Activated T-cell treated with anti-CD3 and anti-CD28 coated beads for 24 hours (primary cell): ENCODE measurements at regions not wholly inside any gene's neighbourhood (a gene's known extent, or its start where the extent isn't known, plus 50 kb on each side); places are given as distances from the start of the nearest gene placed in this dataset.

Experiments used
- DNase-seq: peaks from one replicate; pipeline ENCODE4 v3.0.0-alpha.2; 2020; ENCODE audit warnings: low read depth

DNA sequence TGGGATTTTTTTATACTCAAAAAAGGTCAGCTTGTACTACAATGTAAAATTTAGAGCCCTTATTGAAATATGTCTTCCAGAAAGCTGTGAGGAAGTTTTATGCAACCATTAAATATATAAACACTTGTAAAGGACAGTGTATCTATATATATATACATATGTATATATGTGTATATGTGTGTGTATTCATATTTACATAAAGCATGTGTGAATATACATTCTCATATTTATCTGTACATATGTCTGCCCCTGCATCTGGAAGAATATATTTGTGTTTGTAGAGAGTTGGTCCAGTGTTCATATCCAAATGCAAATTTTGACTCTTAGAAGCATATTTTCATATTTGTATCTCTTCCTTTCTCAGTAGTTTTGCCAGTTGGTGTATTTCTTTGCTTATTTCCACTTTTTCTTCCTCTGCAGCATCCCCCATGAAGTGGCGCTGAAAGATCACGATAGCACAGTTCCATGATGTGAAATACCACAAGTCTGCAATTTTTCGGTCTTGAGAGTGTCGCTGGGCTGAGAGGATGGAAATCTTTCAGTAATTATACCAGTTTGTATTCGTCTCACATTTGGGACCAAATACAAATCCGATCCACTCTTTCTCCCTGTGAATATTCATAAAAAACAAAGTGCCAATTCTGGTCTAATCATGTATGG is 311.7 kb upstream of the DPH6 start:
- DNase-seq: no peak

DNA sequence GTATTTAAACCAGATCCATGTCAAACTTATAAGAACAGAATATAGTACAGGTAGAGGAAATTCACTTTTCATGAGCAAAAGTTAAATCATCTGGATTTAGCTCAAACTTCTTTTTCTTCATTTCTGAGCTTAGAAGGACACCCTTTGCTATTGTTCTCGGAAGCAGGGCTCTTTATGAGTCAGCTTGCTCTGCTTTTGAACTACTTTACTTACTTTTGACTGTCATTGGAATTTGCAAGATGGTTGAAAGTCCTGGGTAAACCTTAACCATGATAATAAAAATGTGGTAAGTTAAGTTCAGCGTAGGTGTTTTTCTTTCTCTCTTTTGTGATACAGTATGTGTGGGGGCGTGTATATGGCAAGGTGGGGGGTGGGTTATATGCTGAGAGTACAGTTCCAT is 312.7 kb upstream of the DPH6 start:
- DNase-seq: no peak

DNA sequence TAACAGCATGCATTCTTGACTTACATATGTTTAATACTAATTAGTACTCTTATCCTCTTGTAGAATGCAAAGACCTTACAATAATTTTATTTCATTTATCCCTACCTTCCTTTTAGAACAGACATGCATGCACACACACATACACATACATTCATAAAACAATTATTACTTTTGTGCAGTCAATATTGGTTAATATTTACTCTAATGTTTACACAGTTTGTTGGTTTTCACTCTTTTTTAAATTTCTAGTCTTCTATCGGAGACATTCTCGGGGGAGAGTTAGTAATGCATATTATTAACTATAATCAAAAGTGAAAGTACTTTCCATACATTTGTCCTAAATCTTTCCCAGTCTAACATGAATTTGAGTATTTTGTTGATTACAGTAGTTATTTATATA is 317.7 kb upstream of the DPH6 start:
- DNase-seq: no peak

DNA sequence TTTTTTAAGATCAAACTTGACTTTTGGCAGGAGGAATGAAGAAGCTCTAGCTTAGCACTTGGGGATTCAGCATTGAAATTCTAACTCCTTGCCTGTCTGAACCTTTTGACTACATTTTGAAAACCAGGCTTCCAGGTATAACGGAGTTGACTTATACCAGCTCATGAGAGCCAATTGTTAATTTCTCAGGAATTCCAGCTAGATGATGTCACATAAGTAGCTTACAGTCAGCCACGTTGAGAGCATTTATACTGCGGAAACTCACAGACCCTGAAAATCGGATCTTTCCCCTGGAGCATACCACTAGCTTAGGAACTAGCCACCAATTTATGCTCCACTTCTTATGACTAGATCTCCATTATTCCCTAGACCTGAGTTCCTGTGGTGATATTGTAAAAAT is 321.4 kb upstream of the DPH6 start:
- no peak for DNase-seq

DNA sequence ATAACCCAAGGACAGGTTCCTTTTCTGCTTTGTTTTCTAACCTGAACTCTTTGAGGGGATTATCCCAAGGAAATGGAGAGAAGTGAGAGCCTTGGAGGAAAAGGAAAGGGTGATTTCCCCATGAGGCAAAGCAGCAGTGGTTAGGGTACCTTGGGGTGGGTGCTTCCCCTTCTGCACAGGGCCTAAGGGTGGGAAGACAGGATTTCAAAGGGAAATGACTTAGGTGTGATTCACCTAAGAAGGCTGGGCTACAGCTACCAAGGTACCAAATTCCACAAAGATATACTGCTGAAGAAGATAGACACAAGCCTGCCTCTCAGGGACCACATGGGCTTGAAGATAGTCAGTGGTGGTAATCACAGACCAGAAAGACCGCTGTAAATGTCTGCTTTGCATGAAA is 325.3 kb upstream of the DPH6 start:
- no peak for DNase-seq

DNA sequence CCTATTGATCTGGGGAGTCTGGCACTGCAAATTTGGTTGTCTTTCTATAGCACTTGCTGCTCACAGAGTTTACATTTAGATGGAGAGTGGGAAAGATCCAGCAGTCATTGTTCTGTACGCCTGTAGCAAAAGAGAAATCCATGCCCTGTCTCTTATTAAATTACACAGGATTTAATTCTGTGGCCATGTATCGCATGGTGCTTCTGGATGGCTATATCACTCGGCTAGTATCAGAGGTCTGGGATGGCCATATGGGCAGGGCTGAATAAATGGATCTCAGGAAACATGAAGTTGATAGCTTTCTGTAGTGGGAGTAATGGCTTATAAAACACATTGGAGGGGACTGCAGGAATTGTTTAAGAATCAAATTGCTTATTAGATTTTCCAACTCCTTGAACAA is 325.8 kb upstream of the DPH6 start:
- DNase-seq: no peak

DNA sequence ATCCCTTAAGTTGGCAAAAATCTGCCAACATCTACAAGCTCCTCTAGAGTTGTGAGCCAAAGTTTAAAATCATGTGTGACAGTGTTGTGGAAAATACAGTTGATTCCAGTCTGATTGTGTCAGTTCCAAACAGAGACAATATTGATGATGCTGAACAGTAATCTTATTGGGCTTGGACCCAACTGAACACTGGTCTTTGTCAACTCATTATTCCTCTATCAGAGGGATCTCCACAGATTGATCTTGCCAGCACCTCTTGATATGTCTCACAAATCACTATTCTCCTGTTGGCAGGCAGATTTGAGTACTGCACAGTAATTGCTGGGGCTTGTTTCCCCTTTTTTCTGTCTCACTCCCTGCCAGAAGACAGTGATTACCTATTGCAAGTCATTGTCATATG is 326.6 kb upstream of the DPH6 start:
- DNase-seq: no peak

DNA sequence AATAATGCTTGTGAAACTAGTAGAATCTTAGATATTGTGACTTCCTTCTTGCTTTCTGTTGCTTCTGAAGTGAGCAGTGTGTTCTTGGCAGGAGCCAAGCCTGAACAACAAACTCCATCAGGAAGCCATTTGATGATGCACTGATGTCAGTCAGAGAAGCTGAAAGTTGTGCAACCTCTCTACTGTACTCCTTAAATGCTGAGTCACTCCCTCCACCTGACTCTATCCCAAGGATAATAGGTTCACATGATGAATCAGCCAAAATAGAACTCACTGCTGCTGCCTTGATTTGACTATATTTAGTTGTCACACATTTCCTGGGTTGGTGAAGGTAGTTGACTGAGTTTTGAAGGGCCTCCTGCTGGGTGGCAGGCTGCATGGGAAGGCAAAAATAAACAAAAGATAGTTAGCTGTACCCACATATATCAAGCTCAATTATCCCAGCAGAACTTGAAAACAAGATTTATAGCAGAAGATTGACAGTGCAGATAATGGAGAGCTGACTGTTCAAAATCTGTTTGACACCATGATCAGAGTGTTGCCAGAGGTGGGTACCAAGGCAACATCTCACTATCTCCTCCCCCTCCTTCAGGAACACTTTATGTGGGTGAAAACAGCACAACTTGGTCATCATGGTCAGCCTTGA is 328.4 kb upstream of the DPH6 start:
- DNase-seq: no peak

DNA sequence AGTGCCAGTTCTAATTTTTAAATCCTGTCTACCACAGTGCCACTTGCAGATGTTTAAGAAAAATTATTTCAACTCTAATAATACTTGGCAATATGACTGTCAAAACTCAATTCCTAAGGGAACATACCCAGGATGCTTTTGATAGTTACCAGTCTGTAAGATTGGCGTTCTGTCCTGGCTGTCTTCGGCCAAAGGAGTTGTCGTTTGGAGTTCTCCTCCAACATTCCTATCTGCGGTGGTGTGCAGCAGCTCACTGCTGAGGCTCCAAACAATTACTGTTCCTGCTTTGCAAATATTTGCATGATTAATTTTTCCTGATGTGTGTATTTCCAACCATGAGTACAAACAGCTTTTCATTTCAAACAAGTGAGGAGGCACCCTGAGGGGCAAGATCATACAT is 330.8 kb upstream of the DPH6 start:
- no peak for DNase-seq

DNA sequence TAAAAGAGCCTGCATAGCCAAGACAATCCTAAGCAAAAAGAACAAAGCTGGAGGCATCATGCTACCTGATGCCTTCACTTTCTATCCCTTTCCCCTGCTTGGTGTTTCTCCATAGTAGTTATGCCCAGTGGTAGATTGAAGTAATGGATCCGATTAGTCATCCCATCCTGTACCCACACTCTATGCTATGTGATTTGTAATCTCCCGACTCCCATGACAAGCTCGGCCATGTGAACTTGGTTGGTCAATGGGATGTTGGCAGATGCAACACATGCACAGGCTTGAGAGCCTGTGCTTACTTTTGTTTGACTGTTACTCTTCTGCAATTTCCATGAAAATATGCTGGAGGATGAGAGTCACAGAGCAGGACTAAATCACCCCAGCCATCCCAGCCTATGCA is 334.9 kb upstream of the DPH6 start:
- no peak for DNase-seq

DNA sequence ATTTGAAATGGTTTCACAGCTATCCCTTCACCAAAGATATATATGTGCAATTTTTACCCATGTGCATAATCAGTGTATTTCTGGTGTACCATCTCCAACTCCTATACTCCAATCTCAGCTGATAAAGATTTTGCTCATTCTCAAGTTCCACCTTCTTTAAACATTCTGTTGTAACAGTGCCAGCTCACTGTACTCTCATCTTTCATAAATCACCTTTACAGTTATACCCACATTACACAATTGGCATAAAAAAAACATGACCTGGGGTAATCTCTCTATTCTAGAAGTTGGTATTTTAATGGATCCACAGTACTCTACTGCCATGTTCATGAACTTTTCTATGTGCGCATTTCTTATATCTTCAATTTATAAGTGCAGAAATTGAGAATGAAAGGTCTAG is 339.9 kb upstream of the DPH6 start:
- DNase-seq: no peak

DNA sequence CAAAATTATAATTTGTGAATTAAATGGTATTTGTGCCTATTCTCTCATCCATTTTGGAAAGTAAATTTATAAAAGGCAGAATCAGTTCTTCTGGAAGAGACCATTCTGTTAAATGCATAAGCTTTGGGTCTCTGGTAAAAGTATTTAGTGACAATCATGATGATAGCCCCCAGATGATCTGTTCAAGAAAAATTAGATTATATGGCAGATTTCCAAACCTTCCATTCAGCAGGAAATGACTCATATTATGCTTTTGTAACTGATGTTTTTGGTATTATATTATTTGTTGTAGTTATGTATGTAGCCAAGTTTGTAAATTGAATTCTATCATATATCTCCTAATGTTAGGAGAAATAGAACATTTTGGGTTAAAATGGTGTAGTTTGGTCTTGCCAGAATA is 340.8 kb upstream of the DPH6 start:
- DNase-seq: no peak

DNA sequence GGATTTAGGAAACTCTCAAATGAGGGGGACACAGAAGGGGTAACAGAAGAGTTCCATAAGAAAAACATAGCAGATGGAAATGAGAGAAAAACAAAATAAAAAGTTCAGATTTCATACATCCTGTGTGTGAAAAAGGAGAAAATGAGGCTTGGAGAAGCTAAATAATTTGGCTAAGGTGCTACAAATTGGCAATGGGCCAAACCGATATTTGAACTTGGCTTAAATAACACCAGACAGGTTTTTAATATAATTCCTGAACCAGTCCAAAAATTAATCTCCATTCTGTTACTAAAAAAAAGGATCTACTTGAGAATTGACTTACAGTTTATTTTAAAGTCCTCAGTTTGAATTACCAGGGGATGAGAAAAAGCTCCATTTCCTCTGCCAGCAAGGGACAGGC is 342.9 kb upstream of the DPH6 start:
- no peak for DNase-seq

DNA sequence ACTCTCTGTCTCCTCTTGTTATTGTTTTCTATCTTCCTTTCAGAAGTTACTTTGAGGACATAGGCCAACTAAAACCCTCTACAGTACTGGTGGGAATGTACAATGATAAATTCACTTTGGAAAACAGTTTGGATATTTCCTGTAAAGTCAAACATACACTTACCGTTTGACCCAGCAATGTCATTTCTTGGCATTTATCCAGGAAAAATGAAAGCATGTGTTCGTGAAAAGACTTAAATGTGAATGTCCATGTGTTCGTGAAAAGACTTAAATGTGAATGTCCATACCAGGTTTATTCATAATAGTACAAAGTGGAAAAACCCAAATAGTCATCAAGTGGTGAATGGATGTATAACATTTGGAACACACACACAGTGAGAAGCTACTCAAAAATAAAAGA is 361.5 kb upstream of the DPH6 start:
- no peak for DNase-seq

DNA sequence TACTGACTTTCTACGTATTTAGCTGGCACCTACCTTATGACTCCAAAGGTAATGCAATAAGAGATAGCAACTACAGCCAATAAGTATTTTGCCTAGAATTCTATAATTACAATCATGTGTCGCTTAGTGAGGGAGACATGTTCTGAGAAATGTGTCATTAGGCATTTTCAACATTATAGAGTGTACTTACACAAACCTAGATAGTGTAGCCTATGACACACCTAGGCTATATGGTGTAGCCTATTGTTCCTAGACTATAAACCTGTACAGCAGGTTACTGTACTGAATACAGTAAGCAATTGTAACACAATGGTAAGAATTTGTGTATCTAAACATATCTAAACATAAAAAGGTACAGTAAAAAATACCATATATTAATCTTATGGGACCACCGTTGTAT is 363.4 kb upstream of the DPH6 start:
- no peak for DNase-seq

DNA sequence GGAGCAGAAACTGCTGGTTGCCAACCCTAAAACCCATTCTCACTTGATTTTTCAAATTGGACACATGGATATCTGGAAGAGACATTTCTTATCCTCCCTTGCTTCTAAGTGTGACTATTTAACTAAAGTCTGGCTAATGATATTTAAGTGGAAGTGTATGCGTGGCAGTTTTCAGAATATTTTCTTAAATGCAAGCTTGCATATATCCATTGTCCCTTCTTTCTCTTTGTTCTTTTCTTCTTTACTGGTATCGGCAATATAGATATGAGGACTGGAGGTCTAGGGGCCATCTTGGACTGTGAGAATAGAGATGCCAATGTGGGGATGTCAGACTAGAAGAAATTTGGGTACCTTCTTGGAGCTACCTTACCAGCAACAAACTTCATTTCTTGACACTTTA is 364.3 kb upstream of the DPH6 start:
- no peak for DNase-seq

DNA sequence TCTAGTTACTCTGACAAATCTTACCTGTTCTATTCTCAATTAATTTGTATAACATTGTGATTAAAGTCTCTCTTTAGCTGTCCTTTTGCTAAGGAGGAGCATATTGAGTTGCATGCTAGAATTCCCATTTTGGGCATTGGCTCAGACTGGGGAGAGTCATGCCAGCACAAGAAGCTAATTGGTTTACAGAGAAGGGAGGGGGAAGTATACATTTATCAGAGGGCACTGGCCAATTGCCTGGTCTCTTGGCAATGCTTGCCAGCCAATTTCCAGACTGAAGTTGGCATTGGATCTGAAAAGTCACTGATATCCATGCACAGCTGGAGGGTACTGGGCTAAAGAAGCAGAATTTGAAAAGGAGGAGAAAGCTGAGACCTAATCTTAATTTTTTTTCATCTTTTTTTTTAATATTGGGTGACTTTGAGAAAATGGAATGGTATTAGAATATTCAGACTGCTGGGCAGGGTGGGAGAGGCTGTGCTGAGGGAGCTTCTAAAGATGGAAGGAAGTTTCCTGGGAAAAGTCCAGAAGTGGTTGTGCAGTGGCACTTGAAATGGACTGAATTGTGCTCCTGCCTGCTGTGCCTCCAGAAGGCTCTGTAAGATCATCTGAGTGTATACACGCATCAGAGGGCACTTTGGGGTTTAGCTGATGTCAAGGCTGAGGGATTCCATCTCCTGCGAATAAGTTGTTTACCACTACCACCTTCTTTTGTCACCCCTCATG is 365.2 kb upstream of the DPH6 start:
- DNase-seq: no peak

DNA sequence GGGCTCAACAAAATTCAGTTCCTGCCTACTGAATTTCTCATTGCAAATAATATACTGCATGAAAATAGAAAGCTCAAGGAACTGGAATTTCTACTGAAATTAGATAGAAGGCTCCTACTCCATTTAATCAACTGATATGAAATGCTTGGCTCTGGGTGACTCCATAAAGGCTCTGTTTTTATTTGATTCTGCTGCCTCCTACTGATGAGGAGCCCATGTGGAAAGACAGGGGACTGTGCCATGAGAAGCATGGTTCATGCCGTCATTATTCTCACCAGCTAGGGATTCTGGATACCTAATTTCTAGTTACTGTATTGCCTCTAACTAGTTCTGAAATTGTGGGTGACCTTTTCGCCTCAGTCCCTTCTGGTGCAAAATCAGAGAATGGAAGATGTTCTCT is 366.2 kb upstream of the DPH6 start:
- no peak for DNase-seq

DNA sequence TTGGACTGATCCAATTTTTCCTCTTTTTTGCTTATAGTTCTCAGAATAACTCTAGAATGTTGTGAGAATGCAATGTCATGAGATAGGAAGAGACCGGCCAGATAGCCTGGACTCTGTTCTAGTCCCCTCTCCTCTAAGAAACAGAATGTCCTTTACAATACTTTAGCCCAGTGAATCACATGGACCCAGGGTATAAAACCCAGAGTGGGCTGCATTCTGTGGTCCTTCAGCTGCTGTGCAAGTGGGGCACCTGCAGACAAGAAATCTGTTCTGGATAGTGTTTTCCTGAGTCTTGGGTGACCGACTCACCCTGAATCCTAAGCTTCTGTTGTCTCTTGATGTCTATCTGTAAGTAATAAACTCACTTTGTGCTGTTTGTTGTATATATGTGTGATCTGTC is 368.6 kb upstream of the DPH6 start:
- DNase-seq: no peak

DNA sequence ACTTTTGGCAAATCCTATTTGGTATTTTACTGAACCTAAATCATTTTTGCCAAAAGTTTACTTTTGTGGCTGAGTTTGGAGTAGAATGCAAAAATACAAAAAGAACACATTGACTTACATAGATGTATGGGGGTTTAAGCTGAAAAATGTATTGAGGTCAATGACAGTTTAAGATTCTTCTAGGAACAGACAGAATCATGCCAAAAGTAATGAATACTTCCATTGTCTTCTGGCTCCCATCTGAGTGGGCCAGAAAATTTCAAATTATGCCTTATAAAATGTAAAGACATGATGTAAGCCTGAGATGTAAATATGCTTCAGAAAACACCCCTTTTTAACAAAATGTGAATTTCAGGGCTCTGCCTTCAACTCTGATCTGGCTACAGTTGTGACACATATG is 375.1 kb upstream of the DPH6 start:
- DNase-seq: no peak

DNA sequence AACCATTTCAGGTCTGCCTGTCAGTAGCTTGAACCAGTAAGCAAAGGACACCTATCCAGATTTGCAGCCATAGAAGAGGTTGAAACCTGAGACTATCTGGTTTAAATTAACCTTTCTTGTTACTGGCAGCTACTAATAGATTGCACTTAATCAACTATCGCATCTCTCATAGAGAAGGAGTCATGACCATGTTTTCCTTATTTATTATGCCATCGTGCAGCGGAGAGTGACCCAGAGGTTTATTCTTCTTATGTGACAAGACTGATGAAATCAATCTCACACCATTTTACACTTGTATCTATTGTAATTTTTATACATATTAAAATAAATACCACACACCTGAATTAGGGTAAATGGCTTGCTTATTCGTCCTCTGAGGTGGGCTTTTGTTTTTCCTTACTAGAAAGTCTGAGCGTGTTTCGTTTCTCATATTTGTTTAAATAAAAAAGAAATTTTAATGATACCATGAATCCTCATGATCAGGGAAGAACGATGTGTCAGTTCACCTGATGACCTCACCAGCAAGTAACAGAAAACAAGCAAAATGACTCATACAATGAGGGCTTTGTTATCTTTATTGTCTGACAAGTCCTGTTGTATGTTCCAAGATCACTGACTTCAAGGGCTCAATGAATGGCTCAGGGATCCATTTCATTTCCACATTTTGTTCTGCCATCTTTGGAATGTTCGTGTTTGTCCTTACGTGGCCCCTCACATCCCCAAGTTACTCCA is 379.5 kb upstream of the DPH6 start:
- no peak for DNase-seq

DNA sequence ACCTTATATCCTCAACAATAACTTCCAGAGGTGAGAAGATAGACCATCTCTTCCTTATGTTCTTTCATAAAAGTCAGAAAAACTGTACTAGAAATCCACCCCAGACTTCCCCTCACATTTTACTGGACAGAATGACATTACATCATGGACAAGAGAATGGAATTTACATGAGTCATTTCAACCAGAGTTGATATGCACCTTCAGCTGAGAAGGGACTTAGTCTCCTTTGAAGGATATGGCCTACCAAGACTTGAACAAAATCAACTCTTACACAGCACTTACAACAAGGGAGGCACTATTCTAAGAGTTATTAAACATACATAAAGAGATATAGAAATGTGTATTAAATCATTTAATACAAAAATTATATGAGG is 380.0 kb upstream of the DPH6 start:
- no peak for DNase-seq

DNA sequence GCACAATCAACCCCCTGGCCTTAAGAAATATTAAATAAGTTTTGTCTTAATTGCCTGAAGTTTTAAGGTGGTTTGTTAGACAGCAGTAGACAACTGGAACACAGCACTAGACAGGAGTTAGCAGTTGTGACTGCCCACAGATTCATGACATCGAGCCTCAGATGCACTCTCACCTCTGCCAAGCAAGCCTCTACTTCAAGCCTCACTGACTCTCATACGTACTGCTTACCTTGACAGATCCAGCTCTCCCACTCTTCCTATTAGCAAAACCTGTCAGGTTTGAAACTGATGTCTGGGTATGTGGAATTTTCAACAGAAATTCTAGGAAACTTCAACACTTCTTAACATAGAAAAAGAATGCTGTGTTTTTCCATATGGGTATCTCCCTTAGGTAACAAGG is 382.9 kb upstream of the DPH6 start:
- DNase-seq: no peak
